DOHH2 (cell line): ENCODE measurements at regions not wholly inside any gene's neighbourhood (a gene's known extent, or its start where the extent isn't known, plus 50 kb on each side); places are given as distances from the start of the nearest gene placed in this dataset.

Experiments used
- CTCF ChIP-seq: fragments of 200-600 bp; sonication (generic); IDR thresholded peaks from one replicate; pipeline ENCODE4 v1.5.1; 2014; ENCODE audit warnings: antibody characterized with exemption, mild to moderate bottlenecking, low read depth, low read length; ENCODE audit not compliant: poor library complexity, severe bottlenecking
- EZH2phosphoT487 ChIP-seq: fragments of 200-600 bp; sonication (generic); IDR thresholded peaks from 2 replicates; pipeline ENCODE4 v1.6.1; 2017; ENCODE audit warnings: borderline replicate concordance, mild to moderate bottlenecking, antibody characterized with exemption, low read length, moderate library complexity, mixed read lengths

- no peak for TF ChIP-seq CTCF
- no peak for TF ChIP-seq EZH2phosphoT487
Measured at GRCh38 chr1:221555689-221556433, 186.0 kb downstream of the DUSP10 start.
